GM12878 (cell line): ENCODE measurements at regions not wholly inside any gene's neighbourhood (a gene's known extent, or its start where the extent isn't known, plus 50 kb on each side); places are given as distances from the start of the nearest gene placed in this dataset.

Experiments
- ATAC-seq: fragments of 200-7000 bp; cut with Tn5 transposase; 3 replicates; pipeline ENCODE4 v1.9.1; 2020; ENCODE audit warnings: mild to moderate bottlenecking, moderate library complexity
- BruUV-seq: library from RNA; stranded (reverse); fragments of 400-500 nt; replicated peaks from 2 replicates; lab custom pipeline; 2021; lab: Mats Ljungman, UMichigan
- CTCF ChIA-PET: fragments of 300-600 bp; sonication (Branson Sonifier 250); formaldehyde crosslinking; extraction: SDS; loops from one replicate; lab custom pipeline; 2021; ENCODE audit warnings: inconsistent platforms; lab: Yijun Ruan, JAX
- POLR2A ChIA-PET: fragments of 350-600 bp; formaldehyde crosslinking; extraction: SDS; loops from one replicate; lab custom pipeline; 2021; ENCODE audit warnings: inconsistent platforms; lab: Charles Lee
- RAD21 ChIA-PET: fragments of 300-600 bp; sonication (Branson Sonifier 250); formaldehyde crosslinking; loops from one replicate; lab custom pipeline; 2023; ENCODE audit warnings: antibody characterized with exemption; ENCODE audit not compliant: unreplicated experiment; lab: Charles Lee
- SMC1A ChIA-PET: fragments of 300-600 bp; sonication (Branson Sonifier 250); formaldehyde crosslinking; loops from one replicate; lab custom pipeline; 2023; ENCODE audit not compliant: unreplicated experiment, uncharacterized antibody; lab: Charles Lee
- DNase-seq: peaks from one replicate; pipeline ENCODE4 v3.0.0-alpha.2; 2011; ENCODE audit warnings: low read depth, low spot score
- FAIRE-seq: peaks from 3 replicates; lab custom pipeline; 2011; peaks lifted over from hg19 to GRCh38; lab: Jason Lieb, UNC
- H2AFZ ChIP-seq: 2 replicates; pipeline ENCODE4 v1.6.0; 2011; ENCODE audit warnings: low read depth, low read length, control low read depth; ENCODE audit not compliant: control insufficient read depth
- H3K27ac ChIP-seq: 2 replicates; pipeline ENCODE4 v1.5.1; 2011; ENCODE audit warnings: control low read depth; ENCODE audit not compliant: control insufficient read depth, insufficient read depth
- H3K27me3 ChIP-seq, 2 experiments: replicated peaks in 1 of 2; 2 replicates each; pipeline versions ENCODE4 v1.6.0 to v1.6.1; 2011; ENCODE audit warnings: low read length in 1 of 2; ENCODE audit not compliant: control insufficient read depth in 2 of 2, insufficient read depth in 2 of 2
- H3K36me3 ChIP-seq, 2 experiments: 2 replicates each; pipeline ENCODE4 v1.5.1; 2011; ENCODE audit warnings: low read length in 1 of 2; ENCODE audit not compliant: control insufficient read depth in 2 of 2, insufficient read depth in 2 of 2
- H3K4me1 ChIP-seq: 2 replicates; pipeline ENCODE4 v1.6.1; 2011; ENCODE audit warnings: mild to moderate bottlenecking, low read length, moderate library complexity, mixed read lengths; ENCODE audit not compliant: control insufficient read depth, insufficient read depth
- H3K4me2 ChIP-seq: 2 replicates; pipeline ENCODE4 v1.6.0; 2011; ENCODE audit warnings: control low read depth; ENCODE audit not compliant: control insufficient read depth, insufficient read depth
- H3K4me3 ChIP-seq: fragments of 200-600 bp; sonication (generic); 2 replicates; pipeline ENCODE4 v1.5.1; 2016
- H3K79me2 ChIP-seq: 2 replicates; pipeline ENCODE4 v1.6.0; 2011; ENCODE audit warnings: low read length; ENCODE audit not compliant: control insufficient read depth, insufficient read depth
- H3K9ac ChIP-seq: 2 replicates; pipeline ENCODE4 v1.8.0; 2011; ENCODE audit warnings: low read length, control low read depth, mixed read lengths; ENCODE audit not compliant: control insufficient read depth, insufficient read depth
- H3K9me3 ChIP-seq: replicated peaks from 3 replicates; pipeline ENCODE4 v1.5.1; 2011; ENCODE audit warnings: mild to moderate bottlenecking, low read length; ENCODE audit not compliant: control insufficient read depth, insufficient read depth
- H4K20me1 ChIP-seq: 2 replicates; pipeline ENCODE4 v1.6.0; 2011; ENCODE audit not compliant: control insufficient read depth, insufficient read depth
- ASH2L ChIP-seq: fragments of 300-600, 200-600 bp; sonication (generic); IDR thresholded peaks from 2 replicates; pipeline ENCODE4 v1.6.1; 2017; ENCODE audit warnings: low read depth, mild to moderate bottlenecking, borderline replicate concordance
- CEBPB ChIP-seq, 2 experiments: fragments of 150-350 bp in 1 of 2; IDR thresholded peaks; 2 replicates each; pipeline ENCODE4 v1.6.1; 2012 to 2014; ENCODE audit warnings: low read depth in 2 of 2, low read length in 2 of 2, borderline replicate concordance in 1 of 2, inconsistent platforms in 1 of 2
- CHD4 ChIP-seq: fragments of 200-600 bp; sonication (generic); IDR thresholded peaks from 2 replicates; pipeline ENCODE4 v1.6.1; 2016; ENCODE audit warnings: mild to moderate bottlenecking
- CREM ChIP-seq: IDR thresholded peaks from 2 replicates; pipeline ENCODE4 v1.6.1; 2014; ENCODE audit warnings: antibody characterized with exemption, low read depth
- ESRRA ChIP-seq: IDR thresholded peaks from 2 replicates; pipeline ENCODE4 v1.6.1; 2012; ENCODE audit warnings: mild to moderate bottlenecking, low read length, improper control_type of control experiment
- HDAC6 ChIP-seq: fragments of 200-600 bp; sonication (generic); IDR thresholded peaks from one replicate; pipeline ENCODE4 v1.8.0; 2017; ENCODE audit warnings: antibody characterized with exemption; ENCODE audit not compliant: unreplicated experiment
- MEF2A ChIP-seq: IDR thresholded peaks from 2 replicates; pipeline ENCODE4 v1.6.1; 2011; ENCODE audit warnings: low read depth, mild to moderate bottlenecking, low read length, moderate library complexity; ENCODE audit not compliant: insufficient read depth
- NFYA ChIP-seq: IDR thresholded peaks from 2 replicates; pipeline ENCODE4 v1.6.1; 2011; ENCODE audit warnings: low read depth, mild to moderate bottlenecking, low read length, improper control_type of control experiment, borderline replicate concordance
- SMAD1 ChIP-seq: fragments of 450-650 bp; IDR thresholded peaks from 2 replicates; pipeline ENCODE4 v1.6.1; 2018; ENCODE audit warnings: mild to moderate bottlenecking, low read depth; ENCODE audit not compliant: partially characterized antibody
- SMAD5 ChIP-seq: IDR thresholded peaks from 2 replicates; pipeline ENCODE4 v1.6.1; 2016; ENCODE audit warnings: antibody characterized with exemption, low read depth
- SMC3 ChIP-seq: IDR thresholded peaks from 2 replicates; pipeline ENCODE4 v1.6.1; 2011; ENCODE audit warnings: low read length, improper control_type of control experiment, borderline replicate concordance
- WGBS: methylation state at CpG from one replicate; pipeline ENCODE4 v1.1.6; 2016; ENCODE audit warnings: low lambda C conversion rate; ENCODE audit not compliant: insufficient replicate concordance, insufficient coverage; ENCODE audit errors: missing lambda C conversion rate; 5-methylcytosine and 5-hydroxymethylcytosine counted together
- in situ Hi-C: fragments of 300-500 bp; cut with MboI; formaldehyde crosslinking; loops from 9 replicates; pipeline ENCODE4 v1.14.3; 2018; ENCODE audit warnings: mixed read lengths
- intact Hi-C: fragments of 100-400 bp; cut with micrococcal nuclease; formaldehyde crosslinking; loops from one replicate; pipeline ENCODE4 v1.14.2; 2022; ENCODE audit not compliant: unreplicated experiment
- TF ChIP-seq, protein P1 (sequence below): fragments of 450-650 bp; IDR thresholded peaks from 2 replicates; pipeline ENCODE4 v1.6.1; 2018; ENCODE audit warnings: borderline replicate concordance, mild to moderate bottlenecking; ENCODE audit not compliant: partially characterized antibody
- TF ChIP-seq, protein P2 (sequence below): IDR thresholded peaks from 2 replicates; pipeline ENCODE4 v1.6.1; 2012; ENCODE audit warnings: low read depth, low read length, improper control_type of control experiment
- TF ChIP-seq, protein P3 (sequence below): fragments of 450-650 bp; IDR thresholded peaks from 2 replicates; pipeline ENCODE4 v1.6.1; 2018; ENCODE audit warnings: mild to moderate bottlenecking, low read depth, moderate library complexity; ENCODE audit not compliant: partially characterized antibody

DNA sequence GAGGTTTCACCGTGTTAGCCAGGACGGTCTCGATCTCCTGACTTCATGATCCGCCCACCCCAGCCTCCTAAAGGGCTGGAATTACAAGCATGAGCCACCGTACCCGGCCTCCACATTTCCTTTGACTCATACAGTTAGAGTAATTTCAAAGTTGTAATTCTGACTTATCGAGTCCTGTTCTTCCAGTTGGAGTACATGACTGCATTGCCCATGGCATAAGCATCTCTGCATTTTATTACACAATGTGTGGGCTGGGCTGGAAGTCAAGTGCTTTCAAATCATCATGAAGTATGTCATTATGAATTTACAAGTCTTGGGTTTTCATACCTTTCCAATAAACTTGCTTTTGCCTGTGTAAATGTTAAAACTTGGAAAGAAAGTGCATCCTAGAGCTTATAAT, 1295.7 kb upstream of the FLRT2 start (continued):
- TF ChIP-seq CREM (no peak), CHD4 (no peak)

DNA sequence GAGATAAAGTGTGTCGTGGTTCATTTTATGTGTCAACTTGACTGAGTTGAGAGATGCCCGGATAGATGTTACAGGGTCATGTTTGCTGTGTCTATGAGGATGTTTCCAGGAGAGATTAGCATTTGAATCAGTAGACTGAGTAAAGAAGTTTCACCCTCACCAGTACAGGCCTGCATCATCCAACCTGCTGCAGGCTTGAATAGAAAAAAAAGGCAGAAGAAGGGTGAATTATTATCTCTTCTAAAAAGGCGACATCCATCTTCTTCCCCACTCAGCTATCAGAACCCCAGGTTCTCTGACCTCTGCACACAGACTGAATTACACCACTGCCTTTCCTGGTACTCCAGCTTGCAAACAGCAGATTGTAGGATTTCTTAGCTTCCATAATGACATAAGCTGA, 1293.7 kb upstream of the FLRT2 start:
- Histone ChIP-seq H2AFZ (no peak overlapping the region), H3K9ac (no peak overlapping the region), H3K27me3 (no peaks in the 10 kb centered on the region), H3K9me3 (no peaks in the 10 kb centered on the region), H3K4me1 (no peaks in the 10 kb centered on the region), H3K4me2 (no peak overlapping the region), H3K79me2 (no peaks in the 10 kb centered on the region), H3K36me3 (no peaks in the 10 kb centered on the region), H3K4me3 (no peak overlapping the region), H3K27ac (no peak overlapping the region), H4K20me1 (no peaks in the 10 kb centered on the region)
- ATAC-seq (no peak), FAIRE-seq (no peak), DNase-seq (no peak)
- no TSS peak for BruUV-seq
- intact Hi-C loops, result no loop called here
- SMC1A ChIA-PET, result no interaction called here
- WGBS, result 34% methylated on average over 3 of the region's 3 CpGs
- CTCF ChIA-PET, result no interaction called here
- TF ChIP-seq, protein P1, sequence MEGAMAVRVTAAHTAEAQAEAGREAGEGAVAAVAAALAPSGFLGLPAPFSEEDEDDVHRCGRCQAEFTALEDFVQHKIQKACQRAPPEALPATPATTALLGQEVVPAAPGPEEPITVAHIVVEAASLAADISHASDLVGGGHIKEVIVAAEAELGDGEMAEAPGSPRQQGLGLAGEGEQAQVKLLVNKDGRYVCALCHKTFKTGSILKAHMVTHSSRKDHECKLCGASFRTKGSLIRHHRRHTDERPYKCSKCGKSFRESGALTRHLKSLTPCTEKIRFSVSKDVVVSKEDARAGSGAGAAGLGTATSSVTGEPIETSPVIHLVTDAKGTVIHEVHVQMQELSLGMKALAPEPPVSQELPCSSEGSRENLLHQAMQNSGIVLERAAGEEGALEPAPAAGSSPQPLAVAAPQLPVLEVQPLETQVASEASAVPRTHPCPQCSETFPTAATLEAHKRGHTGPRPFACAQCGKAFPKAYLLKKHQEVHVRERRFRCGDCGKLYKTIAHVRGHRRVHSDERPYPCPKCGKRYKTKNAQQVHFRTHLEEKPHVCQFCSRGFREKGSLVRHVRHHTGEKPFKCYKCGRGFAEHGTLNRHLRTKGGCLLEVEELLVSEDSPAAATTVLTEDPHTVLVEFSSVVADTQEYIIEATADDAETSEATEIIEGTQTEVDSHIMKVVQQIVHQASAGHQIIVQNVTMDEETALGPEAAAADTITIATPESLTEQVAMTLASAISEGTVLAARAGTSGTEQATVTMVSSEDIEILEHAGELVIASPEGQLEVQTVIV, result no peak
- TF ChIP-seq CEBPB (IDR thresholded peaks at IDR 0.05; ENCODE audit: borderline replicate concordance in 1 of 2, low read depth in 2 of 2, low read length in 2 of 2) (no peak), SMC3 (no peak), MEF2A (no peak), NFYA (no peak), ESRRA (no peak), ASH2L (no peak), SMAD5 (no peak), SMAD1 (no peak), HDAC6 (no peak)
- TF ChIP-seq, protein P2, sequence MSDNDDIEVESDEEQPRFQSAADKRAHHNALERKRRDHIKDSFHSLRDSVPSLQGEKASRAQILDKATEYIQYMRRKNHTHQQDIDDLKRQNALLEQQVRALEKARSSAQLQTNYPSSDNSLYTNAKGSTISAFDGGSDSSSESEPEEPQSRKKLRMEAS, result no peak
- TF ChIP-seq, protein P3, sequence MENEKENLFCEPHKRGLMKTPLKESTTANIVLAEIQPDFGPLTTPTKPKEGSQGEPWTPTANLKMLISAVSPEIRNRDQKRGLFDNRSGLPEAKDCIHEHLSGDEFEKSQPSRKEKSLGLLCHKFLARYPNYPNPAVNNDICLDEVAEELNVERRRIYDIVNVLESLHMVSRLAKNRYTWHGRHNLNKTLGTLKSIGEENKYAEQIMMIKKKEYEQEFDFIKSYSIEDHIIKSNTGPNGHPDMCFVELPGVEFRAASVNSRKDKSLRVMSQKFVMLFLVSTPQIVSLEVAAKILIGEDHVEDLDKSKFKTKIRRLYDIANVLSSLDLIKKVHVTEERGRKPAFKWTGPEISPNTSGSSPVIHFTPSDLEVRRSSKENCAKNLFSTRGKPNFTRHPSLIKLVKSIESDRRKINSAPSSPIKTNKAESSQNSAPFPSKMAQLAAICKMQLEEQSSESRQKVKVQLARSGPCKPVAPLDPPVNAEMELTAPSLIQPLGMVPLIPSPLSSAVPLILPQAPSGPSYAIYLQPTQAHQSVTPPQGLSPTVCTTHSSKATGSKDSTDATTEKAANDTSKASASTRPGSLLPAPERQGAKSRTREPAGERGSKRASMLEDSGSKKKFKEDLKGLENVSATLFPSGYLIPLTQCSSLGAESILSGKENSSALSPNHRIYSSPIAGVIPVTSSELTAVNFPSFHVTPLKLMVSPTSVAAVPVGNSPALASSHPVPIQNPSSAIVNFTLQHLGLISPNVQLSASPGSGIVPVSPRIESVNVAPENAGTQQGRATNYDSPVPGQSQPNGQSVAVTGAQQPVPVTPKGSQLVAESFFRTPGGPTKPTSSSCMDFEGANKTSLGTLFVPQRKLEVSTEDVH, result no peak
- RAD21 ChIA-PET, result no interaction called here
- POLR2A ChIA-PET, result no interaction called here
- in situ Hi-C loops, result no loop called here
